Activated CD4-positive, alpha-beta T cell treated with anti-CD3 and anti-CD28 coated beads, Interleukin-2, amount 50 U/mL, for 24 hours (primary cell): ENCODE measurements at regions not wholly inside any gene's neighbourhood (a gene's known extent, or its start where the extent isn't known, plus 50 kb on each side); places are given as distances from the start of the nearest gene placed in this dataset.

ENCODE experiments used
- DNase-seq, 2 donors: peaks; one replicate each; pipeline ENCODE4 v3.0.0-alpha.2; 2020; ENCODE audit warnings: low read depth in 1 of 2, low spot score in 1 of 2

DNA sequence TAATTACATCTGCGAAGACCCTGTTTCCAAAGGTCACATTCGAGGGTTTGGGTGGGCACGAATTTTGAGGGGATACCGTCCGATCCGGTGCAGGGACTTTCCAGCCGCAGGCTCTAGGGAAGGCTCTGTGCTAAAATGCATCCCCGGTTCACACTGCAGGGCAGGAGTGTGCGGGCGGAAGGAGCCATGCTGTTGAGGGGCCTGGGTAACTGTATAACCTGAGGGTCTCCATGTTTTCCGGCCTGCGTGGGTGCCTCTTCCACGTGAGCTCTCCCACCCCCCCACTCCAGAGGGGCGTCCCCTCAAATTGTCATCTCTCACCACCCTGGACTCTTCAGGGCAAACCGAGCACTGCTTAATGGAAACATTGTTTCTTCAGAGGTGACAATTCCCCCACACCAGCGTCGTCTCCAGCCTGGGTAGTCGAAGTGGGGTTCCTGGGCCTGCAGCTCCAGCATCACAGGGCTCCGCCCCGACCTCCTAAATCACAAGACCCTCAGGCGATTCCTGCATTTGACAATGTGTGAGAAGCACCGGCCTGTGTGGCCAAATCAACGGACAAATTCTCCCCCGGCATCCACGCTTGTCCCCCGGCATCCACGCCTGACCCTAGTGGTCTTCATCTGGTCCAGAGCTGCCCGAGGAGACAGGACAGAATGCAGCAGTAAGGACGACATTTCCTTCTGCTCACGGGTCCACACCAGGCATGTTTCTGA is 51.2 kb downstream of the FOXL3 start:
- DNase-seq, result no peak

DNA sequence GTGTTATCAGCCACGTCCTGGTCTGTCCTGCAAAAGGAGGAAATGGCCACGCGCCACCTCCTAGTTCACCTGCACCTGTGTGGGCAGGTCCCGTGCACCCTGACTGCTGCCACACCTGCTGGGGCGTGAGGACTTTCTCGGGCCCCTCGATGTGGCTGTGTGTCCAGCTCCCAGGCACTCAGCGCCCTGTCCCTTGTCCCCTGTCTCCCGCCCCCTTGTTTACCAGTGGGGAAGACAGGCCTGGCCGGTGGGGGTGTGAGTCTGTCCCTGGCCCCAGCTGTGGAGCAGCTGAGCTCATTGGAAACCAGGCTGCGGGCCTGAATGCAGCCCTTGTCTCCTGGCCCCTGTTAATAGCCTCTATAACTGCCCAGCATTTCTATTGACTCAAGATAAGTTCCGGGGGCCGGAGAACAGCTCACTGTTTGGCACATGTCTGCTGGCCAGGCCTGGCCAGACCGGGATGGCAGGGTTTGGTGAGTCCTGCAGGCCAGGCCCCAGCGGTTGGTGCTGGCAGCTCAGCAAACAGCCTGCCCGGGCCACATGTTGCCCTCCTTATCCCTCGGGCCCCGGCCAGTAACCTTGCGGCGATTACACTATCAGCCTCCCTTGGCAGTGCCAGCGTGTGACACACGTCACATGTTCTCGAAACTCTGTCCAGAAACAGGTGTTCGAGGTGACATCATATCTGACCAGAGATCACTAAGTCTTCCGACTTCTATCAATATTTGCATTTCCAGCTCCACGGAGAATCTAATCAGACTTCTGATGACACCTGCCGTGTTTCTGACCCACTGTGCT is 52.1 kb downstream of the FOXL3 start:
- no peak for DNase-seq

DNA sequence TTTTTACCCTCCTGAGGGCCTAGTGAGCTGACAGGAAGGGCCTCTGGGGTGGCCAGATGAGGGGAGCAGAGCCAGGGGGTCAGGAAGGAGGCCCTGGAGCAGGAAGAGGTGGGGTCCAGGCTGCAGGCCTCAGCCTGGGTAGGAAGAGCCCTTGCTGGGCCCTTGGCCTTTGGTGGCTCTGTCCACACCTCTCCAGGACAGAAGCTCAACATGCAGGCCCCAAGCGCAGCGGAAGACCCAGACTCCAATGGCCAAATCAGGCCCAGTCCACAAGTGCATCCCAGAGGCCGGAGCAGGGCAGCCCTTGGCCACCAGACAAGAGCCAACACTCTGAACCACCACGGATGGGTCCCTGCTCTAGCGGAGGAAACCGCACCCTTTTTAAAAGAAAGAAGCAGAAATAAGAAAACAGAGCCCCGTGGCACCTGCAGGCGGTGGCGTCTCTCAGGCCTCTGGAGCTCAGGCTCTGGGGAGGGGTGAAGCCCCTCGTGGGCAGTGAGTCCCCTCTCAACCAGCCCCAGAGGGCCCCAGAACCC is 52.8 kb downstream of the FOXL3 start:
- no peak for DNase-seq

DNA sequence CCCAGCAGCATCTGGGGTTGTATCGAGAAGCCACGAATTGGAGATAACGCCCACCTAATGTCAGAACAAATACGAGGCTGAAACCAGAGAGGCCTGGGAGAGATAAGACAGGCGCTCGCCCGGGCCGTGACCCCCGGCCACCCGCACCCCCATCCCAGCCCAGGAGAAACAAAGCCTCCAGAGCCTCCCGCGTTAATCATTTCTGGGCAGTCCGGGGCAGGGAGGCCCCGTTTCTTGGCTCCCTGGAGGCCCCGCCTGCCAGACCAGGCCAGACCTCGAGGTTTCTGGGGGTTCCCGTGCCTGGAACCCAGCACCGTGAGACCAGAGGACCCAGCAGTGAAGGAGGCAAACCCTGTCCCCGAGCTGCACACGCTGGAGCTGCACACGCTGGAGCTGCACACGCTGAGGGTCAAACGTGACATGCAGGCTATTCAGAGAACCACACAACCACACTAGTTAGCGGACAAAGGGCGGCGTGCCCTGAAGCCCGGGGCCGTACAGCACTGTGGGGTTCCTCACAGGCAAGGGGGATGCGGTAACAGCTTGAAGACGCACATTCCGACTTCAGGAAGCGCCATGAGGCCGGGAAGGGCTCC is 53.4 kb downstream of the FOXL3 start:
- DNase-seq, result no peak

DNA sequence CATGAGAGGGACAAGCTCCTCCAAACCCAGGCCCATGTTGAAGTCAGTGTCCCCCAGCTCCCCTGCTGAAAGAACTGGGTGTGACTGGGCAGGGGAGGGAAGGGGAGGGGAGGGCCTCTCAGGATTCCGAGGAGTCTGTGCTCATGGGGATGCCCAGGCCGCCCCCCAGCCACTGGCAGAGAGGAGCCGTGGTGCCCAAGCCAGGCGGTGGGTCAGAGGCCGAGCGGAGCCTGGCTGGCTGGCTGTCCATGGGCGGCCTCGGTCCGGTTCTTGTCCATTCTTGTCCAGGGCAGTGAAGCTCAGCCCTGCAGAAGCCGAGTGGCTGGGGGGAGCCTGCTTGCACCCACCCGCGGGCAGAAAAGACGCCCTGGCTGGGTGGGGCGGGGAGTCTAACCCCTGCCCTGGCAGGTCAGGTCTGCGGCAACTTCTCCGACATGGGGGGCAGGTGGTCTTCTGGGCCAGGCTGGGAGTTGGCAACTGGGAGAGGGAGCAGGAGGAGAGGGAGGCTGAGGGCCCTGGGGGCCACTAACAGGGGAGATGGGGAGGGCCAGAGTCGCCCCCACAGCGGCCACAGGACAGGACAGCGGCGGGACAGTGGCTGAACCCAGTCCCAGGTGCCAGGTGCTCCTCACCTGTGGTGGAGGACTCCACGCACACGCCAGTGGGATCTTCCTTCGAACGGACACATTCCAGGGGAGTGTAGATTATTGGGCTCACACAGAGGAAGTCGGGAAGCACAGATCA is 54.1 kb downstream of the FOXL3 start:
- no peak for DNase-seq

DNA sequence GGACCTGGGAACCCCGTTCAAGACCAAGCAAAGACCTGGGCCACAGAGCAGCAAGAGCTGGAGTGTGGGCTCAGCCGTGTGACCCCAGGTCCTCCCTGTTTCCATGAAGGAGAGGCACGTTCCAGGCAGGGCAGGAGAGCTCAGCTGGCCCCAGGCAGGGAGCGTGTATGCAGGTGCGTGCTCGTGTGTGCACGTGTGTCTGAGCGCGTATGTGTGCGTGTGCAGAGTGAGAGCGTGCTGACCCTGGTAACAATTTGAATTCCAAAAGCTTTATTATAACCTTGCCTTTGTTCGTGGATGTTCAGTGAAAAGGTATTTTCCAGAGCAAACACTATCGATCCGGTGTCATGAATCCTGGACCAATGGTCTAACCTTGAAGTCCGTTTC is 54.6 kb downstream of the FOXL3 start:
- DNase-seq, result no peak

DNA sequence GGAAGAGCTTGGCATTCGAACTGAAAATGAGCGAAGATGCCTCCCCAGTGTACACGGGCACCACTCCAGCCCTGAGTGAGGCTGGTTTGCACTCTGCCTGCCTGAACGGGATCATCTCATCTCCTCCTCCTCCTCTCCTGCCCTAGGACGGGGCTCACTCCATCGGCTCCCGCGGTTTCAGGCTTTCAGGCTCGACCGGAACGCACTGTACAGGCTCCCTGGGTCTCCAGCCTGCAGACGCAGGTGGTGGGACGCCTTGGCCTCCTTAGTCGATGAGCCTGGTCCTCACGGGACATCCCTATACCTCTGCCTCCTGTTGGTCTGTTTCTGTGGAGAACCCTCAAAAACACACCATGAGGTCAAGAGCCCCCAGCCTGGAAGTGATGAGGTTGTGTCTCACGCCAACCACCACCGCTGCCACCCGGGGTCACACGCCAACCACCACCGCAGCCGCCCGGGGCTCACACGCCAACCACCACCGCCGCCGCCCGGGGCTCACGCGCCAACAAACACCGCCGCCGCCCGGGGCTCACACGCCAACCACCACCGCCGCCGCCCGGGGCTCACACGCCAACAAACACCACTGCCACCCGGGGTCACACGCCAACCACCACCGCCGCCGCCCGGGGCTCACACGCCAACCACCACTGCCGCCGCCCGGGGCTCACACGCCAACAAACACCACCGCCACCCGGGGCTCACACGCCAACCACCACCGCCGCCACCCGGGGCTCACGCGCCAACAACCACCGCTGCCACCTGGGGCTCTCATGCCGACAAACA is 56.3 kb downstream of the FOXL3 start:
- no peak for DNase-seq

DNA sequence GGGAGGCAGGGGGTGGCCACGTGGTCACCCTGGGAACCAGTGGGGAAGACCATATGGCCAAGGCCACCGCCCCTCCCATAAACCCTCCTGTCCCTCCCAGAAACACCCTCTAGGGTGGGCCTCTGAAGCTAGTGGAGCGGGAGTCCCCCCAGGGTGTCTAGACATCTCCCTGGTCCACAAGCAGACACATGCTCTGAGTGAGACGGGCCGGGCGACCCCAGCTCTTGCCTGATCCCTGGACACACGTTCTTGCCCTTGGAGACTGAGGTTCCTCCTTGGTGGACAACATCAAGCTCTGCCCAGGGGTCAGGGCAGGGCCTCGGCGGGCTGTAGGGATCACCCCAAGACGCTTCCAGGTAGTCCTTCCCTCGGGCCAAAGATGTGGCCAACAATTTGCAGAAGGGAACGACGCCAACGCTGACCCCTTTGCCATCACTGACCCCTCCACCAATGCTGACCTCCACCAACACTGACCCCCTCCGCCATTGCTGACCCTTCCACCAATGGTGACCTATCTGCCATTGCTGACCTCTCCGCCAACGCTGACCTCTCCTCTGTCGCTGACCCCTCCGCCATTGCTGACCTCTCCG is 57.1 kb downstream of the FOXL3 start:
- no peak for DNase-seq

DNA sequence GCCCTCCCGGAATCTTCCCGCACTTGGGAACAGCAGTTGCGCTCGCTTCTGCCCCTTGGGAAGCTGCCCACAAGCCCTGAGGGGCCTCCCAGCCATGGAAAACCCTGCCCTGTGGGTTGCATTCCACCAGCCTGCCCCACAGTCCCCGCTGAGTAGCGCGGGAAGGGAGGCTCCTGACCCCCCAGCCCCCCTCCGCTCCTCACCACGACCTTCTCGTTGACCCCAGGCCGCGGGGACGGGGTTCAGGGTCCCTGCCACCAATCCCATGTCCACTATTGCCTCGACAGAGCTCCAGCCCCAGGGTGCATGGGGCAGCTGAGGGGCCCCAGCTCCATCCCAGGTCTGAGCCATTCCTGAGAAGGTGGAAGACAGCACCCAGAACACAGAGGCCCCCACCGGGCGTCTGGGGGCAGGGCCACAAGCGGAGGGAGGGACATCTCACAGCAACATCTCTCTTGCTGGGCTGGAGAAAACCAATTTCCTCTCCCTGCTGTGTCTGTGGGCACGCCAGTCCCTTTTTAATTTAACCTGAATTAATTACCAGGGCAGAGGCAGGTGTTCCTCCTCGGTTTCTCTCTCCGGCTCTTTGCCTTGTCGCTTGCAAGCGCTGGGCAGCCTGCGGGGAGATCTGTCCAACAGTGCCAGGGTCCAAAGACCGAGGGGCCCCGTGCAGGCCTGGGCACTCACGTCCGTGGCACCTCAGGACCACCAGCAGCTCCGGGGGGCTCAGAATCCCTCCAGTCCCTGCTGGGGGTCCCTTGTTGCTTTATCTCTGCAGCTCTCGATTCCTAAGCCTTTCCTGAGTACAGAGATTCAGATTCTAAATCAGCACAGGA is 57.9 kb downstream of the FOXL3 start:
- no peak for DNase-seq

DNA sequence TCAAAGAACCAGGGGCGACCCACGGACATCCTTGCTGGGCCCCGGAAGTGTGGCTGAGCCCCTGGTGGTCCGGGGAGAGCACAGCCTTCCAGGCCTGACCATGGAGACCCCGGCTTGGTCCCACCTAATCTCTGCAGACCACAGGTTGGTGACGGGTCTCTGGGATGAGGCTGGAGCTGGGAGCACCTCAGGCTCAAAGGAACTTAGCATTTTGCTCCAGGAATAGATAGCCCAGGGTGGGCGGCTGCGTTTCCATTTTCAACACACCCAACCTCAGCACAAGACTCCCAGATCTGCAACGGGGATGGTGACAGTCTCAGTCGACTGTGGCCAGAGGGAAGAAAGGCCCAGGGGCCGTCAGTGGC is 58.5 kb downstream of the FOXL3 start:
- DNase-seq, result no peak

DNA sequence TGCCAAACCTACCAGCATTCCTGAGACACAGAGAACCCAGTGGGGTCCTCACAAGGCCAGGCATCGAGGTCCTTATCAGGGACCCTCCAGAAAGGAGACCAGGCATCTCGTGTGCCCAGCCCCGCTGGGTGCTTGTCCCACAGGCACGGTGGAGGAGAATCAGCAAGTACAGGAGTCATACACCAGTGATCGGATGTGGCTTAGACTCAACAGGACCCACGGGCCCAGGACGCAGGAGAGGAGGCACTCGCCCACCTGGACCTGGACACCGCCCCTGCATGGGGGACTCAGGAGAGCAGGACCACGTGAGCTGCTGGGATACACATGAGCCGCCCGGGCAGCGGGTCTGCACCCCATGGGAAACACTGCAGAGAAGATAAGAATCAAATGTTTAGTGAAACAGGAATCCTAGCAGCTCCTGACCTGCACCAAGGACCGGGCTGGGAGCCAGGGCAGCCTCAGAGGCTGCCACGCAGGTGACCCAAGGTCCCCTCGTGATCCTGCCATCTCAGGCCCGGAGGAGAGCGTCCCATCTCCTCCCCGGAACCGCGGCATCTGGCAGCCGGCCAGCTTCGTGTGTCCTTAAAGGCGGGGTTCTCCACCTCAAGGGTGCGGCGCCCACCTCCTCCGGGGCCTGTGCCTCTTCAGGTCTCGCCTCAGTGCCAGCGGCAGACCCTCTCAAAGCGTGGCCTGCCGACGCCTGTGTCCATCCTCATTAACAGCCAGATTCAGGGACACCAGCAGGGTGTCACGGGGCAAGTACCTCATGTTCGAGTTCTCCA is 59.2 kb downstream of the FOXL3 start:
- no peak for DNase-seq

DNA sequence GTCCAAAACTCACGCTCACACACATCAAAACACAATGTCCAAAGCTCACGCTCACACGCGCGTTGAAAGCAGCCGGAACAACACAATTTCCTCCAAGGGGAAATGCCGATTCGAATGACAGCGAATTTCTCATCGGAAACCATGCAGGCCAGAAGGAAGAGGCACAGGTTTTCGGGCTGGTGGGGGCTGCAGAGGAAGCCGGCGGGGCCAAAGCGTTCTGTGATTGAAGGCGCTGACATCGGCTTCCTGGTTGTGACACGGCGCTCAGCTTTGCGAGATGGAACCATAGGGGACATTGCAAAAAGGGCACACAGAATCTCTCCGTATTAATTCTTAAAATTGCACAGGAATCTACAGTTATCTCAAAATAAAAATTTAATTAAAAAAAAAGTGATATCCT is 61.3 kb downstream of the FOXL3 start:
- DNase-seq, result peak; percentile 28 to 46

DNA sequence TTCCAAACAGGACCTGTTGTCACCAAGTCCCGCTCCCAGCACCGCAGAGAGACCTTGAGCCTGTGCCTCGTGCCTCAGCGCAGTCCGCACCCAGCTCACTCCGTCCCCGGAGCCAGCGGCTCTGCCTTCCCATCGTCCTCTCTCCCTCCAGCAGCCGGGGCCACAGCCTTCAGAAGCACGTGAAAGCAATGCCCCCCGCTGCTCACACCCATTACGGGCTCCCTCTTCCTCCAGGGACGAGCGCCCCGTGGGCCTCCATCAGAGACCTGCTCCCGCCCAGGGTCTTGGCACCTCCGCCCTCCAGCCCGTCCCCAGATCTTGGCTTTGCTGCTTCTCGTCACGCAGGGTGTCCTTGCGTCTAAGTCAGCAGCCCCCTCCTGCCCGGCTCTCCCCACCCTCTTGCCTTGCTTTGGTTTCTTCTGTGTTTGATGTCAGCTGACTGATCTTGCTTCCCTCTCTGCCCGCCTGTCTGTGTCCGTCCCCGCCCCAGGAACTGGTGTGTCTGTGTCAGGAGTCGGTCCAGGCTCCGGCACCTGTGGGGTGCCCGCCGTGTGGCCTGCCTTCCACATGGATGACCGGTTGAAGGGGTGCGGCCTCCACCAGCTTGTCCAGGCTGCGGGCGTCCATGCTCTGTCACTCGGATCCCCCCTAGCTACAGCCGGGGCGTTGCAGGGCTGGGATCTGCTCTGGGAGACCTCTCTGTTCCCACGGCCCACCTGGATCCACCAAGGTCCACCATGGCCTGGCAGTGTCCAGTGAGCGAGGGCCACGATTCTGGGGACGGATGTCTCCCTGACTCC is 61.9 kb downstream of the FOXL3 start:
- DNase-seq, result peak in 1 of 2 donors; percentile 18

DNA sequence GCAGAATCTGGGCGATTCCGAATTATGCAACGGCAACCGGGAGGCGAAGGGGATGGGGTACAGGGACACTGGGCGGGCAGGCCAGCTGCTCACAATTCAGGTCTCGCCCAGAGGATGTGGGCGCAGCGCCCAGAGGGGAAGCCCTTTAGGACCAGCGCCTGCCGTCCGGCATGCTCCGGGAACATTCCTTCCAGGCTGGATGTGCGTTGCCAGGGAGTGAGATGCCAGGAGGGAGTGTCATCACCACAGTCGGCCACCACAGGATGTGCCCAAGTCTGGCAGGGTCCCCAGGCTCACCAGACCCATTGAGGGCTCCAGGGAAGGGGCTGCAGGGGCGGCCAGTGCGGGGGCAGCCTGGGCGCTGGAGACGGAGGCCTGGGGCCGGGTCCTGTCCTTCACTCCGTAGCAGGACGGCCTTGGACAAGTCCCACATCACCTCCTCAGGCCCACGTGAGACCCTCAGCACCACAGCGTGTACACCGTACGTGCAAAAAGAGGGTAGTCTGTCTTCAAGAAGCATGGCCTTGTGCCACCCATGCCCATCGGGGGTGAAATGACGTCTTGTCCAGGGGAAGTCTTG is 63.9 kb downstream of the FOXL3 start:
- DNase-seq, result no peak

DNA sequence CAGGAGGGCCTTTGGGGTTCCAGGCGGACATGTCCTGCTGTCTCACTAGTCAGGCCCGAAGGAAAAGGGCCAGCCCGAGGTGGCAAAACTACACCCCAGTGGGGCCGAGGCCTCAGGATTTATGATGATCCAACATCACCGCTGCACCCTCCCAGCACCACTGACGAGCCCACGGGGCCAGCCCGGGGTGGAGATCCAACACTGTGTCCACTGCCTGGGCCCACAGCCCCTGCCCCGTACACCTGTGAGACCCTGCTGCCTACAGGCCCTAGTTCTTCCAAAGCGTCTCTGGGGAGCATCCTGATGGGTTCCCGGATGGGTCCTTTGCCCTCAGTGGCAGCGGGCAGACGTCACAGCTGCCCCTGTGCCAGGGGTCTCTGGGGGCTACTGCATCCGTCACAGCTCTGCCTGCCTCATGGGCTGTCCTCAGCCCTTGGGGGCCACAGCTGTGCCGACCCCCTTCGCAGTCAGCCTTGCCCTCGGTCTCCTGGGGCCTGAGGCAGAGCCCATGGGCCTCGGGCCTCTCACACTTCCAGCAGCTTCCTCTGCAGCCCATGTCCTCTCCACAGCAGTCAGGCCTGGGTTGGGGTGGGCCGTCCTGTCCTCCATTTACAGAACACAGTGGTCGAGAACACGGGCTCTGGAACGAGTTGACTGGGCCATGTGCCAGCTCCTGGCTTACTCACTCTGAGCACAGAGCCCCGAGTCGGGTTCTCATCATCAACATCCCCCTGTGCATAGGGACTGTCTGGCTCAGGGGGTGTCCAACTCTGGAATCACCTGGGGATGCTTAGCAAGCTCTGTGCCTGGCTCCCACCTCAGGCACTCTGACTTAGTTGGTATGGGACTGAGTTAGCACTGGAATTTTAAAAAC is 64.9 kb downstream of the FOXL3 start:
- no peak for DNase-seq

DNA sequence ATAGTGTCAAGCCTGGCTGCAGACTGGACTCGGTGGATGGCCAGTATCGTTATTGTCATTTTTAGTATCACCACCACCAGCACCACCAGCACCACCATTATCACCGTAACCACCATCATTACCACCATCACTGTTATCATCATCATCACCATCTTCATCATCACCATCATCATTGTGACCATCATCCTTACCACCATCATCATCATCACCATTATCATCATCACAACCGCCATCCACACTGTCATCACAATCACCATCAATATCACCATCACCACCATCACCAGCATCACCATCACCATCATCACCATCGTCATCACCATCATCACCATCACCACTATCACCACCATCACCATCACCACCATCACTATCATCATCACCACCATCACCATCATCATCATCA is 65.6 kb downstream of the FOXL3 start:
- no peak for DNase-seq

DNA sequence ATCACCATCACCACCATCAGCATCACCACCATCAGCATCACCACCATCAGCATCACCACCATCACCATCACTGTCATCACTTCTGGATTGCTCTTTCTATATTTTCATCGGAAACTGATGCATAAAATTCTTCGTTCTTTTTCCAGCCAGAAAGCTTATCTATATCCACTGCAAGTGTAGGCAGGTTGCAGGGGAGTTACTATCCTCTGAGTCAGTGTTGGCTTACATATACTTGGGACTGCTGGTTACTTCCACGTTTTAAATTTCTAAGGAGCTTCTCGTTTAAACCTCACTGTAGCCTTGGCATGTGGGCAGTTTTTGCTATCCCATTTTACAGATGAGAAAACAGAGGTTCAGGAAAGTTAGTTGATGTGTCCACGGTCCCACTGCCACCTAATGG is 66.1 kb downstream of the FOXL3 start:
- no peak for DNase-seq
